NT2/D1 (cell line): ENCODE measurements at regions not wholly inside any gene's neighbourhood (a gene's known extent, or its start where the extent isn't known, plus 50 kb on each side); places are given as distances from the start of the nearest gene placed in this dataset.

Experiments used
- DNase-seq: peaks from one replicate; pipeline ENCODE4 v3.0.0-alpha.2; 2011; ENCODE audit warnings: low read depth, low spot score
- H3K27me3 ChIP-seq: 2 replicates; pipeline ENCODE4 v1.6.0; 2011; ENCODE audit warnings: mild to moderate bottlenecking; ENCODE audit not compliant: insufficient read length, insufficient read depth
- H3K36me3 ChIP-seq: 2 replicates; pipeline ENCODE4 v1.6.1; 2011; ENCODE audit warnings: mild to moderate bottlenecking, low read length, mixed read lengths; ENCODE audit not compliant: insufficient read depth, insufficient read length
- H3K4me1 ChIP-seq: 2 replicates; pipeline ENCODE4 v1.5.1; 2011; ENCODE audit not compliant: insufficient read depth, insufficient read length
- H3K4me3 ChIP-seq: 2 replicates; pipeline ENCODE4 v1.5.1; 2011; ENCODE audit warnings: low read depth; ENCODE audit not compliant: insufficient read length
- H3K9ac ChIP-seq: 2 replicates; pipeline ENCODE4 v1.6.0; 2011; ENCODE audit warnings: low read depth; ENCODE audit not compliant: insufficient read length
- H3K9me3 ChIP-seq: 2 replicates; pipeline ENCODE4 v1.5.1; 2011; ENCODE audit warnings: mild to moderate bottlenecking, low read length; ENCODE audit not compliant: insufficient read depth
- SUZ12 ChIP-seq: IDR thresholded peaks from 2 replicates; pipeline ENCODE4 v1.6.1; 2011; ENCODE audit not compliant: insufficient read length, insufficient read depth; ENCODE audit errors: extremely low read depth
- YY1 ChIP-seq: IDR thresholded peaks from 2 replicates; pipeline ENCODE4 v1.6.1; 2011; ENCODE audit not compliant: insufficient read length, insufficient read depth
- ZNF274 ChIP-seq: IDR thresholded peaks from 2 replicates; pipeline ENCODE4 v1.6.1; 2011; ENCODE audit warnings: mild to moderate bottlenecking, low read depth, low read length

DNA sequence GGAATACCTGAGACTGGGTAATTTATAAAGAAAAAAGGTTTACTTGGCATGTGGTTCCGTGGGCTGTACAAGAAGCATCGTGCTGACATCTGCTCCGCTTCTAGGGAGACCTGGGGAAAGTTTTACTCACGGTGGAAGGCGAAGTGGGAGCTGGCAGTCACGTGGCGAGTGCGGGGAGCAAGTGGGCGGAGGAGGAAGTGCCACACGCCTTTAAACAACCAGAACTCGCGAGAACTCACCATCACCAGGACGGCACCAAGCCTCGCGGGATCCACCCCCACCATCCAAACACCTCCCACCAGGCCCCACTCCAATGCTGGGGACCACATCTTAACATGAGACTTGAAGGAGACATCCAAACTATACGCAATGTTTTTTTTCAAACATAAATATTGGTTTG, 406.2 kb upstream of the IRX4 start:
- Histone ChIP-seq H3K27me3 (no peaks in the 10 kb centered on the region), H3K4me3 (no peak overlapping the region), H3K9ac (no peak overlapping the region), H3K36me3 (no peaks in the 10 kb centered on the region), H3K9me3 (no peaks in the 10 kb centered on the region), H3K4me1 (no peaks in the 10 kb centered on the region)
- no peak for TF ChIP-seq SUZ12
- no peak for TF ChIP-seq YY1
- no peak for TF ChIP-seq ZNF274
- DNase-seq = no peak

DNA sequence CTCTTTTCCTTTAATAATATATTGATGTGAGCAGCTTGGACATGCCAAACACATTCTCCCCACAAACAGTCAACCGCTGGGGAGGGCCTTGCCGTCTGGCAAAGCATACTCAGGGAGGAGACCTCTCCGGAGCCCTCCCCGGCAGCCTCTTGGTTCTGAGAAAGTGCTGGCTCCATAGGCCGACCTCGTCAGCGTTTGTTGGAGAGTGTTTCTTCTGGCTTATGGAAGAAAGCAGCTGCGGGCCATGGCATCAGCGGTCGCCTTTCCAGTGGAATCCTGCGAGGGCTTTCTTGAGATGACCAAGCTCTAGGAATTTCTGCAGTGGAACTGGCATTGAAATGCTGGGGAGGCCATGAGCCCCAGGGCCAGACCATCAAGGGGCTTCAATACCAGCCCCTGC, 405.7 kb upstream of the IRX4 start:
- Histone ChIP-seq H3K27me3 (no peaks in the 10 kb centered on the region), H3K4me3 (no peak overlapping the region), H3K4me1 (no peaks in the 10 kb centered on the region), H3K9ac (no peak overlapping the region), H3K36me3 (no peaks in the 10 kb centered on the region), H3K9me3 (no peaks in the 10 kb centered on the region)
- DNase-seq = no peak
- no peak for TF ChIP-seq ZNF274
- no peak for TF ChIP-seq YY1
- no peak for TF ChIP-seq SUZ12

DNA sequence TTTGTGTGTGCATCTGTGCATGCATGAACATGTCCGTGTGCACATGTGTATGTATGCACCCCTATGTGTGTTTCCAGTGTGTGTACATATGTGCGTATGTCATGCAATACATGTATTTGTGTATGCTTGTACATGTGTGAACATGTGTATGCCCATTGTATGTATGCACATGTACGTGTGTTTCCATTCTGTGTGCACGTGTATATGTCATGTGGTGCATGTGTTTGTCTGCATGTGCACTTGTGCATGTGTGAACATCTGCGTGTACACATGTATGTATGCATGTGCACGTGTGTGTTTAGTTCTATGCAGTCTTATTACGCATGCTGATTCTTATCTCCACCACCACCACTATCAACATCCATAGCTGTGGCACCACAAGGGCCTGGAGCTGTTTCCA, 403.5 kb upstream of the IRX4 start:
- no peaks in the 10 kb centered on the region for H3K36me3 ChIP-seq
- H3K9ac ChIP-seq = no peak overlapping the region
- H3K27me3 ChIP-seq = no peaks in the 10 kb centered on the region
- TF ChIP-seq SUZ12 (no peak), ZNF274 (no peak), YY1 (no peak)
- DNase-seq = no peak
- no peaks in the 10 kb centered on the region for H3K9me3 ChIP-seq
- no peak overlapping the region for H3K4me3 ChIP-seq
- no peaks in the 10 kb centered on the region for H3K4me1 ChIP-seq

DNA sequence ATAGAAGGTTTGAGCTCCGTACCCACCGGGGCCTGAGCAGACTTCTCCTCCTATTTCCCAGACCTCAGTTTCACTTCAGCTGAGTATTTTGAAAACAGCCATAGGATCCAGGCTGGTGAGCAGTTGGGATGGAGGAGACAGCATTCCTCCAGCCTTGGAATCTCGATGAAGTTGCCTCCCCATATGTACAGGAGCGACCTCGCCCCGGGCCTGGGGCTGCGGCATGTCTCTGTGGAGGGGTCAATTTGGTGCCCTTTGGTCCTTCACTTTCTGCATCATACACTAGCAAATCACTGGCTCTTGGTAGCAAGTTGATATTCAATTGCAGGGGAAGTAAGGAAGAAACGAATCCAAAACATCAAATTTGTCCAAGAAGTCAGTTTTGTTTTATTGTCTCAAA, 402.0 kb upstream of the IRX4 start:
- Histone ChIP-seq H3K9ac (no peak overlapping the region), H3K4me1 (no peaks in the 10 kb centered on the region)

DNA sequence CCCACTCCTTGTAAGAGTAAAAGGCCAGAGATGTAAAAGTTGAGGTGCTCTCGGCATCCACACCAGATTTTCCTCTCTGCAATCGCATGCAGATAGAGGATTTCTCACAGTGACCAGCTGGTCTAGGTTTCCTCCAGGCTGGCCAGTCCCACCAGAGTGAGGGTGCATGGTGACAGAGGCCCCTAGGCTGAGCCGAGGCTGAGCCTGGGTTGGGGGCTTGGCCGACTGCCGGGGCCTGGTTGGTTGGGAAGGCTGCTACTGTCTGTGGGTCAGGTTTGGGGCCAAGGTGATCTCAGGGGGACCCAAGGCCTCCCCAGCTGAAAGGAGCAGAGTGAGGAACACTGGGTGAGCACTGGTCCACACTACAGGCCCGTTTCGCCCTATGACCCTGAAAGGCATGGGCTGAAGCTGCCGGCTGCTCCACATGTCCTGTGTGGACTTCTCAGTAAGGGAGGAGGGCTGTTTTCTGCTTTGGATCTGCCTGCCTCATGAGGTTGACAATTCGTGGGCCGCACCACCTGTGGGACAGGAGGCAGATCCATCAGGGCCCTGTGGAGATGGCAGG, 400.8 kb upstream of the IRX4 start:
- Histone ChIP-seq H3K4me3 (no peak overlapping the region), H3K4me1 (no peaks in the 10 kb centered on the region), H3K36me3 (no peaks in the 10 kb centered on the region), H3K9me3 (no peaks in the 10 kb centered on the region), H3K27me3 (no peaks in the 10 kb centered on the region), H3K9ac (no peak overlapping the region)
- TF ChIP-seq YY1 (no peak), SUZ12 (no peak), ZNF274 (no peak)
- no peak for DNase-seq

More for the DNA sequence above, 402.0 kb upstream of the IRX4 start:
- no peak overlapping the region for H3K4me3 ChIP-seq
- TF ChIP-seq SUZ12 (no peak), YY1 (no peak), ZNF274 (no peak)
- H3K36me3 ChIP-seq = no peaks in the 10 kb centered on the region
- no peak for DNase-seq
- no peaks in the 10 kb centered on the region for H3K9me3 ChIP-seq
- H3K27me3 ChIP-seq = no peaks in the 10 kb centered on the region

DNA sequence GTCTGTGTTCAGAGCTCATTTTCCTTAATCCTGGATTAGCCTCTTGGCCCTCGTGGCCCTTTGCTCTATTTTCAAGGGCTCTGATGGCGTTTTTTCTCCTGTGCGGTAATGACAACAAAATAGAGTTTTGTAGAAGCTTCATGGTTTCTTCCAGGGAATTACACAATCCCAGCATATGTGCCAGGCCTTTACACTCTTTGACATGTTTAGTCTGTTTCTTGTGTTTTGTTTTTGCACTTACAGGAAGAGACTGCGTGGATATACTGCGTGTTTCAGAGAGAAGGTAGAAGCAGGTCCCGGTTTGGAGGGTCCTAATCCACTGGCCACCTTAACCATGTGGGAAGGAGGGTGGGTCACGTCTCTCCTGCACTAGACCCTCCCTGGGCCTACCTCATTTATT, 400.2 kb upstream of the IRX4 start:
- H3K36me3 ChIP-seq = no peaks in the 10 kb centered on the region
- H3K9me3 ChIP-seq = no peaks in the 10 kb centered on the region
- DNase-seq = no peak
- H3K4me3 ChIP-seq = no peak overlapping the region
- no peaks in the 10 kb centered on the region for H3K27me3 ChIP-seq
- no peaks in the 10 kb centered on the region for H3K4me1 ChIP-seq
- H3K9ac ChIP-seq = no peak overlapping the region
- TF ChIP-seq YY1 (no peak), ZNF274 (no peak), SUZ12 (no peak)

DNA sequence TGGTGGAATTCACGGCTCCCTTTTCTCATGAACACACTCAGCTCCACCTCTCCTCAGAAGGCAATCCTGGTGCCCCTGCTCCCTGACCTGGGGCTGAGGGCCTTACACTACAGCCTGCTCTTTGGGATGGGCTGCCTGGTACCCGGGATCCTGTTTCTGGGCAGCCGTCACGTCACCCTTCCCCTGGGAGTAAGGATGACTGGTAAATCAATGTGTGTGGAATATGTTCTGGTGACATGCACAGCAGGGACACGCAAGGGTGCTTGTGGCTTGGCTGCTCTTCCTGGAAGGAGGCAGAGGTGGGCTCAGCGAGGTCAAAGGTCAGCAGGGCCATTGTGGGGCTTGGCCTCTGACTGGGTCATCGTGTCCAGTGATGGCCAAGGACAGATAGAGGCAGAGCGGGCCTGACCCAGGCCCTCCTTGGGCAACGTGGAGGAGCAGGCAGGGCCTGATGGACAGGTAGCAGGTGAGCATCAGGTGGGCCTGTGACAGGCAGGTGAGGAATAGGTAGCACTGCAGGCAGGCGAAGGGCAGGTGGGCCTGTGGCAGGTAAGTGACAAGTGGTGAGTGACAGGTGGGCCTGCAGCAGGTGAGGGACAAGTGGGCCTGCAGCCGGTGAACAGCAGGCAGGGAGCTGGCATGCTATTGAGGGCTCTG, 399.4 kb upstream of the IRX4 start:
- H3K9ac ChIP-seq = no peak overlapping the region
- no peaks in the 10 kb centered on the region for H3K9me3 ChIP-seq
- H3K4me1 ChIP-seq = no peaks in the 10 kb centered on the region
- H3K36me3 ChIP-seq = no peaks in the 10 kb centered on the region
- DNase-seq = no peak
- TF ChIP-seq ZNF274 (no peak), SUZ12 (no peak), YY1 (no peak)
- no peaks in the 10 kb centered on the region for H3K27me3 ChIP-seq
- no peak overlapping the region for H3K4me3 ChIP-seq
